ENCODE measurements at regions not wholly inside any gene's neighbourhood (a gene's known extent, or its start where the extent isn't known, plus 50 kb on each side); places are given as distances from the start of the nearest gene placed in this dataset.

GRCh38 chr11:80783561-80783960, 1342.7 kb upstream of the TENM4 start:
- no peak for DNase-seq

DNA sequence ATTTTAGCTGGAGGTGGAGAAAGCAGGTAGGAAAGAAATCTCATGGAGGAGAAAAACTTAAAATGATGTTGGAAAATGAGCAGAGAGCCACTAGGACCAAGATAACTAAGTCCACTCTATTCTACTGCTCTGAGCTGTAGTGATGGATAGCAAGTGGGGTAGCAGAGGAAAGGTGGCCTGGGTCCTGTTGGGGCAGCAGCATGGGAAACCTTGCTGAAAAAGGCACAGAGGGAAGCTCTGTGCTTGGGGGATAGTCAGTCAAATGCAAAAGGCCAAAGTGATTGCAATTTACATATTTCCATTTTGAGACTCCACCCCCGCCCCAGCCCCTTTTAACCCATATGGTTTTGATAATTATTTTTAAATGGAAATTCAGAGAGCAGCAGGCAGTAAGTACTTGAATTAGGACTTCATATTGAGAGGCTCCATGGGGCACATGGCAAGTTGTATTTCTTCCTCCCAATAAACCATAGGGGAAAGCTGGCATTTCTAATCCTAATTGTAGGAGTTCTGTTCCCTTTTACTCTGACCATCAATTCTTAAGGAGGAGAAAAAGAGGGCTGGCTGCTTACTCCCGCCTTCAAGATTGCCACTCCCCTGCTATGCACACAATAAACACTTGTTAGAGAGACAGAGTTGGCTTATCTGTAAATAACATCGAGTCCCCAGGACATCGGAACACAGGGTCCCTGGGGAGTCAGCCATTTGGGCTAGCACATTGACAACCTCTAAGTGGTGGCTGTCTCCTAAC, 1341.5 kb upstream of the TENM4 start:
- H3K9ac ChIP-seq (ENCODE audit: low read length in 3 of 3), result no peak overlapping the region
- FAIRE-seq (no peak), DNase-seq (no peak)
- no peaks in the 10 kb centered on the region for H3K9me3 ChIP-seq (ENCODE audit: control insufficient read depth in 2 of 3, insufficient read depth in 1 of 3, low read length in 3 of 3)
- no peak overlapping the region for H3K27ac ChIP-seq (ENCODE audit: low read depth in 2 of 2, low read length in 2 of 2)
- intact Hi-C loops (cut with DNase I), result no loop called here
- no peaks in the 10 kb centered on the region for H3K27me3 ChIP-seq (ENCODE audit: control insufficient read depth, insufficient read depth, low read length)
- H3K36me3 ChIP-seq (ENCODE audit: control insufficient read depth in 2 of 3, insufficient read depth in 3 of 3, low read length in 3 of 3), result no peaks in the 10 kb centered on the region
- TF ChIP-seq, protein P1, sequence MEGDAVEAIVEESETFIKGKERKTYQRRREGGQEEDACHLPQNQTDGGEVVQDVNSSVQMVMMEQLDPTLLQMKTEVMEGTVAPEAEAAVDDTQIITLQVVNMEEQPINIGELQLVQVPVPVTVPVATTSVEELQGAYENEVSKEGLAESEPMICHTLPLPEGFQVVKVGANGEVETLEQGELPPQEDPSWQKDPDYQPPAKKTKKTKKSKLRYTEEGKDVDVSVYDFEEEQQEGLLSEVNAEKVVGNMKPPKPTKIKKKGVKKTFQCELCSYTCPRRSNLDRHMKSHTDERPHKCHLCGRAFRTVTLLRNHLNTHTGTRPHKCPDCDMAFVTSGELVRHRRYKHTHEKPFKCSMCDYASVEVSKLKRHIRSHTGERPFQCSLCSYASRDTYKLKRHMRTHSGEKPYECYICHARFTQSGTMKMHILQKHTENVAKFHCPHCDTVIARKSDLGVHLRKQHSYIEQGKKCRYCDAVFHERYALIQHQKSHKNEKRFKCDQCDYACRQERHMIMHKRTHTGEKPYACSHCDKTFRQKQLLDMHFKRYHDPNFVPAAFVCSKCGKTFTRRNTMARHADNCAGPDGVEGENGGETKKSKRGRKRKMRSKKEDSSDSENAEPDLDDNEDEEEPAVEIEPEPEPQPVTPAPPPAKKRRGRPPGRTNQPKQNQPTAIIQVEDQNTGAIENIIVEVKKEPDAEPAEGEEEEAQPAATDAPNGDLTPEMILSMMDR (IDR thresholded peaks at IDR 0.05; ENCODE audit: borderline replicate concordance, extremely low read depth, insufficient read depth), result no peak
- no peak overlapping the region for H3K4me3 ChIP-seq (ENCODE audit: low read length in 3 of 3)
- H3K4me1 ChIP-seq (ENCODE audit: control insufficient read depth in 2 of 3, insufficient read depth in 2 of 3, low read depth in 1 of 3, low read length in 3 of 3), result no peaks in the 10 kb centered on the region

More at GRCh38 chr11:80783561-80783960, 1342.7 kb upstream of the TENM4 start:
- TF ChIP-seq, protein P1 (IDR thresholded peaks at IDR 0.05; ENCODE audit: borderline replicate concordance, extremely low read depth, insufficient read depth), result no peak
- Histone ChIP-seq H3K36me3 (ENCODE audit: control insufficient read depth in 2 of 3, insufficient read depth in 3 of 3, low read length in 3 of 3) (no peaks in the 10 kb centered on the region), H3K4me3 (ENCODE audit: low read length in 3 of 3) (no peak overlapping the region), H3K27ac (ENCODE audit: low read depth in 2 of 2, low read length in 2 of 2) (no peak overlapping the region), H3K27me3 (ENCODE audit: control insufficient read depth, insufficient read depth, low read length) (no peaks in the 10 kb centered on the region), H3K4me1 (ENCODE audit: control insufficient read depth in 2 of 3, insufficient read depth in 2 of 3, low read depth in 1 of 3, low read length in 3 of 3) (no peaks in the 10 kb centered on the region), H3K9ac (ENCODE audit: low read length in 3 of 3) (no peak overlapping the region), H3K9me3 (ENCODE audit: control insufficient read depth in 2 of 3, insufficient read depth in 1 of 3, low read length in 3 of 3) (no peaks in the 10 kb centered on the region)
- FAIRE-seq, result no peak
- intact Hi-C loops (cut with DNase I), result no loop called here

GRCh38 chr11:80779905-80780605, 1339.2 kb upstream of the TENM4 start:
- Histone ChIP-seq H3K9me3 (ENCODE audit: control insufficient read depth in 2 of 3, insufficient read depth in 1 of 3, low read length in 3 of 3) (no peaks in the 10 kb centered on the region), H3K27ac (ENCODE audit: low read depth in 2 of 2, low read length in 2 of 2) (no peak overlapping the region), H3K36me3 (ENCODE audit: control insufficient read depth in 2 of 3, insufficient read depth in 3 of 3, low read length in 3 of 3) (no peaks in the 10 kb centered on the region), H3K27me3 (ENCODE audit: control insufficient read depth, insufficient read depth, low read length) (no peaks in the 10 kb centered on the region), H3K9ac (ENCODE audit: low read length in 3 of 3) (no peak overlapping the region), H3K4me1 (ENCODE audit: control insufficient read depth in 2 of 3, insufficient read depth in 2 of 3, low read depth in 1 of 3, low read length in 3 of 3) (no peaks in the 10 kb centered on the region), H3K4me3 (ENCODE audit: low read length in 3 of 3) (no peak overlapping the region)
- FAIRE-seq (no peak), DNase-seq (peak in 3 of 5 donors; percentile 10 to 56 (median 38))
- intact Hi-C loops (cut with DNase I), result no loop called here
- TF ChIP-seq, protein P1 (IDR thresholded peaks at IDR 0.05; ENCODE audit: borderline replicate concordance, extremely low read depth, insufficient read depth), result no peak
